H9 (cell line): ENCODE measurements at regions not wholly inside any gene's neighbourhood (a gene's known extent, or its start where the extent isn't known, plus 50 kb on each side); places are given as distances from the start of the nearest gene placed in this dataset.
"Not testable (repeated sequence)": the region's sequence is repeated elsewhere in the genome, so short reads cannot be mapped to it uniquely, and the experiment has no call there.

Experiments
- DNase-seq: peaks from one replicate; pipeline ENCODE4 v3.0.0-alpha.2; 2017
- H2AFZ ChIP-seq: one replicate; pipeline ENCODE4 v1.6.1; 2013; ENCODE audit warnings: mild to moderate bottlenecking, low read length, control low read depth, moderate library complexity
- H2AK5ac ChIP-seq: 2 replicates; pipeline ENCODE4 v1.6.1; 2013; ENCODE audit warnings: low read length, control low read depth, mixed read lengths; ENCODE audit not compliant: insufficient read length
- H2BK120ac ChIP-seq: one replicate; pipeline ENCODE4 v1.6.1; 2013; ENCODE audit warnings: low read depth, mild to moderate bottlenecking, low read length, control low read depth, inconsistent platforms; ENCODE audit not compliant: poor library complexity, severe bottlenecking
- H2BK12ac ChIP-seq: 2 replicates; pipeline ENCODE4 v1.6.1; 2013; ENCODE audit warnings: low read length, control low read depth, mixed read lengths, low read depth; ENCODE audit not compliant: insufficient read length
- H2BK15ac ChIP-seq: 2 replicates; pipeline ENCODE4 v1.6.1; 2013; ENCODE audit warnings: low read depth, low read length, control low read depth
- H2BK20ac ChIP-seq: one replicate; pipeline ENCODE4 v1.6.1; 2013; ENCODE audit warnings: low read depth, mild to moderate bottlenecking, low read length, control low read depth, inconsistent platforms; ENCODE audit not compliant: poor library complexity, severe bottlenecking
- H2BK5ac ChIP-seq: 2 replicates; pipeline ENCODE4 v1.6.1; 2013; ENCODE audit warnings: low read length, control low read depth, mixed read lengths; ENCODE audit not compliant: insufficient read length
- H3K14ac ChIP-seq: 2 replicates; pipeline ENCODE4 v1.6.1; 2013; ENCODE audit warnings: low read length, control low read depth; ENCODE audit not compliant: insufficient read depth
- H3K18ac ChIP-seq: 2 replicates; pipeline ENCODE4 v1.6.1; 2013; ENCODE audit warnings: low read depth, mild to moderate bottlenecking, mixed read lengths, low read length, control low read depth; ENCODE audit not compliant: insufficient read length
- H3K23ac ChIP-seq: 2 replicates; pipeline ENCODE4 v1.6.1; 2013; ENCODE audit warnings: low read length, control low read depth, mixed read lengths, low read depth; ENCODE audit not compliant: insufficient read length
- H3K23me2 ChIP-seq: 2 replicates; pipeline ENCODE4 v1.6.1; 2013; ENCODE audit warnings: low read depth, mild to moderate bottlenecking, mixed read lengths, low read length, control low read depth; ENCODE audit not compliant: insufficient read length, poor library complexity, severe bottlenecking
- H3K27ac ChIP-seq: 2 replicates; pipeline ENCODE4 v1.5.1; 2013; ENCODE audit warnings: low read length, control low read depth, mixed read lengths, low read depth; ENCODE audit not compliant: insufficient read length
- H3K27me3 ChIP-seq: 2 replicates; pipeline ENCODE4 v1.6.1; 2013; ENCODE audit warnings: low read length, control low read depth, inconsistent platforms; ENCODE audit not compliant: insufficient read depth
- H3K4ac ChIP-seq: 2 replicates; pipeline ENCODE4 v1.6.1; 2013; ENCODE audit warnings: low read depth, mild to moderate bottlenecking, control low read depth, inconsistent platforms, low read length, moderate library complexity
- H3K4me1 ChIP-seq: 2 replicates; pipeline ENCODE4 v1.6.1; 2013; ENCODE audit warnings: low read length, control low read depth, inconsistent platforms; ENCODE audit not compliant: insufficient read depth
- H3K4me2 ChIP-seq: 2 replicates; pipeline ENCODE4 v1.6.1; 2013; ENCODE audit warnings: low read length, control low read depth, mixed read lengths; ENCODE audit not compliant: insufficient read length, insufficient read depth
- H3K56ac ChIP-seq: 2 replicates; pipeline ENCODE4 v1.6.1; 2013; ENCODE audit warnings: low read depth, mild to moderate bottlenecking, mixed read lengths, low read length, control low read depth; ENCODE audit not compliant: insufficient read length
- H3K79me1 ChIP-seq: 2 replicates; pipeline ENCODE4 v1.6.1; 2013; ENCODE audit warnings: low read depth, mild to moderate bottlenecking, moderate library complexity, low read length, control low read depth, inconsistent platforms; ENCODE audit not compliant: insufficient read depth, poor library complexity, severe bottlenecking
- H3K79me2 ChIP-seq: 2 replicates; pipeline ENCODE4 v1.6.1; 2013; ENCODE audit warnings: low read length, control low read depth, inconsistent platforms; ENCODE audit not compliant: insufficient read depth
- H3K9ac ChIP-seq: 2 replicates; pipeline ENCODE4 v1.6.1; 2013; ENCODE audit warnings: low read length, control low read depth, mixed read lengths; ENCODE audit not compliant: insufficient read length; ENCODE audit errors: extremely low read depth
- H3K9me3 ChIP-seq: one replicate; pipeline ENCODE4 v1.6.1; 2013; ENCODE audit warnings: low read depth, low read length, inconsistent platforms; ENCODE audit not compliant: control insufficient read depth
- H3T11ph ChIP-seq: one replicate; pipeline ENCODE4 v1.6.1; 2013; ENCODE audit warnings: mild to moderate bottlenecking, low read length, control low read depth, inconsistent platforms
- H4K20me1 ChIP-seq: one replicate; pipeline ENCODE4 v1.6.1; 2013; ENCODE audit not compliant: control insufficient read depth, insufficient read length, insufficient read depth
- H4K5ac ChIP-seq: 2 replicates; pipeline ENCODE4 v1.6.1; 2013; ENCODE audit warnings: low read depth, mild to moderate bottlenecking, mixed read lengths, low read length, control low read depth; ENCODE audit not compliant: insufficient read length
- H4K8ac ChIP-seq: replicated peaks from 2 replicates; pipeline ENCODE4 v1.6.1; 2013; ENCODE audit warnings: low read length, control low read depth, mixed read lengths, low read depth; ENCODE audit not compliant: insufficient read length
- H4K91ac ChIP-seq: 2 replicates; pipeline ENCODE4 v1.6.1; 2013; ENCODE audit warnings: low read depth, mild to moderate bottlenecking, moderate library complexity, mixed read lengths, low read length, control low read depth; ENCODE audit not compliant: insufficient read length
- H3K27ac Mint-ChIP-seq, 3 experiments: 2 replicates in 2 of 3; 3 replicates in 1 of 3; pipeline ENCODE4 v1.8.0; 2020 to 2021; ENCODE audit warnings: mixed read lengths in 3 of 3, mild to moderate bottlenecking in 1 of 3, moderate library complexity in 1 of 3
- H3K27me3 Mint-ChIP-seq: 2 replicates; pipeline ENCODE4 v1.8.0; 2021; ENCODE audit warnings: low read depth, mild to moderate bottlenecking, moderate library complexity, mixed read lengths
- H3K36me3 Mint-ChIP-seq, 3 experiments: 2 replicates in 2 of 3; 3 replicates in 1 of 3; pipeline ENCODE4 v1.8.0; 2020 to 2021; ENCODE audit warnings: low read depth in 3 of 3, mixed read lengths in 3 of 3; ENCODE audit not compliant: insufficient read depth in 1 of 3
- H3K4me1 Mint-ChIP-seq, 2 experiments: 2 replicates each; pipeline ENCODE4 v1.8.0; 2020; ENCODE audit warnings: mixed read lengths in 2 of 2
- H3K4me3 Mint-ChIP-seq, 2 experiments: 2 replicates in 1 of 2; 3 replicates in 1 of 2; pipeline ENCODE4 v1.8.0; 2020 to 2021; ENCODE audit warnings: mild to moderate bottlenecking in 2 of 2, mixed read lengths in 2 of 2, moderate library complexity in 1 of 2
- H3K9me3 Mint-ChIP-seq, 2 experiments: 2 replicates in 1 of 2; 3 replicates in 1 of 2; pipeline ENCODE4 v1.8.0; 2020; ENCODE audit warnings: mild to moderate bottlenecking in 2 of 2, mixed read lengths in 2 of 2, moderate library complexity in 1 of 2
- CTCF ChIP-seq: fragments of 200-600 bp; sonication (generic); conservative IDR thresholded peaks from 3 replicates; pipeline ENCODE4 v1.8.0; 2021; ENCODE audit warnings: antibody characterized with exemption, mild to moderate bottlenecking
- WGBS: extraction: QIAGEN DNeasy Blood & Tissue Kit; methylation state at CpG from one replicate; pipeline ENCODE4 v1.1.7; 2013; ENCODE audit warnings: missing lambda C conversion rate, low lambda C conversion rate, mixed read lengths; ENCODE audit not compliant: insufficient read length; ENCODE audit errors: extremely low coverage; 5-methylcytosine and 5-hydroxymethylcytosine counted together

- Histone ChIP-seq H2BK20ac (no peak overlapping the region), H3K56ac (no peak overlapping the region), H3K14ac (no peak overlapping the region), H3K4ac (no peak overlapping the region), H3K79me1 (no peaks in the 10 kb centered on the region), H4K8ac (no peak overlapping the region), H3K9me3 (no peaks in the 10 kb centered on the region), H2BK120ac (no peak overlapping the region), H3K79me2 (no peaks in the 10 kb centered on the region), H3K9ac (no peak overlapping the region), H4K20me1 (no peaks in the 10 kb centered on the region), H3K4me2 (no peak overlapping the region), H3K23ac (no peak overlapping the region), H3K18ac (no peak overlapping the region), H3T11ph (no peak overlapping the region), H3K4me1 (no peaks in the 10 kb centered on the region), H4K91ac (no peak overlapping the region), H2BK5ac (no peak overlapping the region), H2BK15ac (no peak overlapping the region), H4K5ac (no peak overlapping the region), H3K23me2 (no peaks in the 10 kb centered on the region), H3K27me3 (no peaks in the 10 kb centered on the region), H3K27ac (no peak overlapping the region), H2BK12ac (no peak overlapping the region), H2AFZ (no peak overlapping the region), H2AK5ac (no peak overlapping the region)
- H3K9me3 Mint-ChIP-seq: no peaks in the 10 kb centered on the region
- H3K27ac Mint-ChIP-seq: no peak overlapping the region
- H3K27me3 Mint-ChIP-seq: no peaks in the 10 kb centered on the region; the same call in 1 of the 2 replicates
- no peak overlapping the region for H3K4me3 Mint-ChIP-seq
- WGBS: no CpG with 5 or more reads among the region's 7 CpGs
- TF ChIP-seq CTCF: no peak
- DNase-seq: no peak
- H3K36me3 Mint-ChIP-seq: no peaks in the 10 kb centered on the region
- peaks cover 7 to 14% of the 10 kb centered on the region in 2 experiments for H3K4me1 Mint-ChIP-seq
These were observed 162.7 kb downstream of the AVL9 start for GRCh38 chr7:32658034-32658433.

GRCh38 chr7:32654549-32654948 lies 159.3 kb downstream of the AVL9 start:
- H4K20me1 ChIP-seq, H3K4me1 Mint-ChIP-seq, H3K4me1 ChIP-seq, H3K14ac ChIP-seq, H3K27me3 ChIP-seq, H3K4me2 ChIP-seq, H3K9me3 Mint-ChIP-seq, H2BK15ac ChIP-seq, H3K4ac ChIP-seq, H3K56ac ChIP-seq, H3K18ac ChIP-seq, H3K79me1 ChIP-seq, H3T11ph ChIP-seq, H3K79me2 ChIP-seq, H2BK120ac ChIP-seq, H3K4me3 Mint-ChIP-seq, H4K8ac ChIP-seq, H3K23me2 ChIP-seq, H3K36me3 Mint-ChIP-seq, H2AFZ ChIP-seq, H3K9me3 ChIP-seq, H4K91ac ChIP-seq, H4K5ac ChIP-seq, H3K27ac ChIP-seq, H2AK5ac ChIP-seq, H3K9ac ChIP-seq, H3K27me3 Mint-ChIP-seq, H3K27ac Mint-ChIP-seq, H2BK20ac ChIP-seq, H3K23ac ChIP-seq, H2BK5ac ChIP-seq, H2BK12ac ChIP-seq, DNase-seq: not testable (repeated sequence)
- WGBS: no CpG with 5 or more reads among the region's 1 CpG
